Natural killer cell (primary cell): ENCODE measurements at regions not wholly inside any gene's neighbourhood (a gene's known extent, or its start where the extent isn't known, plus 50 kb on each side); places are given as distances from the start of the nearest gene placed in this dataset.

Experiments used
- ATAC-seq, 3 donors: fragments of 150-1000 bp in 2 of 3; fragments of 200-7000 bp in 1 of 3; cut with Tn5 transposase; 1 replicate in 1 of 3; 2 replicates in 2 of 3; pipeline ENCODE4 v1.10.0; 2021; ENCODE audit warnings: mild to moderate bottlenecking in 2 of 3, moderate library complexity in 2 of 3
- DNase-seq, 2 donors: peaks; one replicate each; pipeline versions ENCODE4 v3.0.0 to v3.0.0-alpha.2; 2013 to 2021; ENCODE audit warnings: mixed read lengths in 1 of 2
- H3K27ac ChIP-seq: one replicate; pipeline ENCODE4 v1.5.1; 2013; ENCODE audit warnings: mild to moderate bottlenecking, low read length
- H3K27me3 ChIP-seq: one replicate; pipeline ENCODE4 v1.6.1; 2013; ENCODE audit warnings: low read length; ENCODE audit not compliant: control insufficient read depth, insufficient read depth
- H3K36me3 ChIP-seq: one replicate; pipeline ENCODE4 v1.6.1; 2013; ENCODE audit warnings: low read length; ENCODE audit not compliant: control insufficient read depth, insufficient read depth
- H3K4me1 ChIP-seq: one replicate; pipeline ENCODE4 v1.6.1; 2013; ENCODE audit warnings: low read length; ENCODE audit not compliant: control insufficient read depth, insufficient read depth
- H3K4me3 ChIP-seq: one replicate; pipeline ENCODE4 v1.5.1; 2013; ENCODE audit warnings: low read length
- H3K9me3 ChIP-seq: one replicate; pipeline ENCODE4 v1.6.1; 2013; ENCODE audit warnings: low read length; ENCODE audit not compliant: control insufficient read depth, insufficient read depth
- H3K27ac Mint-ChIP-seq, 2 donors: one replicate each; pipeline ENCODE4 v1.8.0; 2022; ENCODE audit warnings: mild to moderate bottlenecking in 2 of 2, mixed read lengths in 2 of 2, moderate library complexity in 1 of 2
- H3K27me3 Mint-ChIP-seq, 2 donors: one replicate each; pipeline ENCODE4 v1.8.0; 2022; ENCODE audit warnings: low read depth in 2 of 2, mixed read lengths in 2 of 2
- H3K36me3 Mint-ChIP-seq: one replicate; pipeline ENCODE4 v1.8.0; 2022; ENCODE audit warnings: mixed read lengths
- H3K4me1 Mint-ChIP-seq, 2 donors: one replicate each; pipeline ENCODE4 v1.8.0; 2022; ENCODE audit warnings: mixed read lengths in 2 of 2
- H3K4me3 Mint-ChIP-seq: one replicate; pipeline ENCODE4 v1.8.0; 2022; ENCODE audit warnings: mild to moderate bottlenecking, moderate library complexity, mixed read lengths
- H3K9me3 Mint-ChIP-seq, 2 donors: one replicate each; pipeline ENCODE4 v1.8.0; 2022; ENCODE audit warnings: mixed read lengths in 2 of 2
- CTCF ChIP-seq: fragments of 200-600 bp; IDR thresholded peaks from one replicate; pipeline ENCODE4 v1.8.0; 2022; ENCODE audit warnings: antibody characterized with exemption
- WGBS: methylation state at CpG from one replicate; pipeline ENCODE4 v1.1.7; 2013; ENCODE audit warnings: missing lambda C conversion rate; ENCODE audit not compliant: insufficient coverage; 5-methylcytosine and 5-hydroxymethylcytosine counted together
- intact Hi-C: fragments of 100-400 bp; cut with micrococcal nuclease; formaldehyde crosslinking; loops from one replicate; pipeline ENCODE4 v1.14.2; 2022

DNA sequence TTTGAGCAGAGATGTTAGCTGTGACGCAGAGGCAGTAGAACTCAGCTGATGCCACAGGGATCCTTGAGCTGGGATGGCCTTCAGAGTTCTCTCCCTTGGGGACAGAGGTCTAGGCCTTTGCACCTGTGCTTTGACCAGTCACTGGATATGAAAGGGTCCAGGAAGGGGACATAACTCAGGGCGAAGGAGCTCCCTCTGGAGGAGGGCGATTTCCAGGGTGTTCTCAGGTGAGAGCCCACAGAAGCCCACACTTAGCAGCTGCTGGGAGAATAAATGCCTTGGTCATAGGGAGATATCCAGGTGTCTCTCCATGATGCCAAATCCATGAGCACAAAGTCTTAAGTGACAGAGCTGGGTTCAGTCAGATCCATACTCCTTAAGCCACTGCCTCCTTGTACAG is 369.2 kb downstream of the NYAP2 start:
- ATAC-seq (no peak), DNase-seq (no peak)
- Histone ChIP-seq H3K4me3 (no peak overlapping the region), H3K4me1 (no peaks in the 10 kb centered on the region), H3K27me3 (no peaks in the 10 kb centered on the region), H3K9me3 (no peaks in the 10 kb centered on the region), H3K27ac (no peak overlapping the region), H3K36me3 (no peaks in the 10 kb centered on the region)
- TF ChIP-seq CTCF, result no peak
- intact Hi-C loops, result no loop called here
- Mint-ChIP-seq H3K27ac (no peak overlapping the region), H3K4me3 (no peak overlapping the region), H3K27me3 (no peaks in the 10 kb centered on the region), H3K36me3 (no peaks in the 10 kb centered on the region), H3K9me3 (peaks cover 4 to 8% of the 10 kb centered on the region in 2 donors), H3K4me1 (no peaks in the 10 kb centered on the region)
- WGBS, result 83% methylated on average over 3 of the region's 3 CpGs

- 80% methylated on average over 5 of the region's 5 CpGs for WGBS
- H3K27ac ChIP-seq, result no peak overlapping the region
- intact Hi-C loops, result no loop called here
- ATAC-seq (no peak), DNase-seq (no peak)
- no peak overlapping the region for H3K27ac Mint-ChIP-seq
- no peaks in the 10 kb centered on the region for H3K36me3 Mint-ChIP-seq
- H3K4me3 ChIP-seq, result no peak overlapping the region
- H3K27me3 ChIP-seq, result no peaks in the 10 kb centered on the region
- no peak overlapping the region for H3K4me3 Mint-ChIP-seq
- H3K9me3 Mint-ChIP-seq, result peaks cover 4 to 6% of the 10 kb centered on the region in 2 donors
- no peaks in the 10 kb centered on the region for H3K9me3 ChIP-seq
- no peak for TF ChIP-seq CTCF
- H3K27me3 Mint-ChIP-seq, result no peaks in the 10 kb centered on the region
- H3K4me1 Mint-ChIP-seq, result no peaks in the 10 kb centered on the region
- H3K36me3 ChIP-seq, result no peaks in the 10 kb centered on the region
- H3K4me1 ChIP-seq, result no peaks in the 10 kb centered on the region
Measured at GRCh38 chr2:225766431-225766830, 366.9 kb downstream of the NYAP2 start.

DNA sequence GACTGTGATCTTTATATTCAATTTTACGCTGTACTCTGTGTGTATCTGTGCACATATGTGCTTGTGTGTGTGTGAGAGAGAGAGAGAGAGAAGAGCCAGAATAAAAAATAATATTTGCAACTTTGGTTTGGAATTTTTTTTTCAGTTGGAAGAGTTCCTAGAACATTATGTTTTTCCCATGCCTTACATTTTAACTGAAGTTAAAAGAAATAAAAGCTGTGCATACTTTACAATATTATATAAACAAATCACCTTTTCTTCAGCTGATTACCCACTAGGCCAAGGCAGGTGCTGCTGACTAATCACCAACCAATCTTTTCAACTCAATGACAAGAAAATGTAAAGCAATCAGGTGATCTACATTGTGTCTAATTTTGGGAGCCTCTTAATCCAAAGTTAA is 366.3 kb downstream of the NYAP2 start:
- no peak for DNase-seq
- Mint-ChIP-seq H3K9me3 (peaks cover 2 to 4% of the 10 kb centered on the region in 2 donors), H3K36me3 (no peaks in the 10 kb centered on the region), H3K4me1 (no peaks in the 10 kb centered on the region), H3K4me3 (no peak overlapping the region), H3K27ac (no peak overlapping the region), H3K27me3 (no peaks in the 10 kb centered on the region)
- Histone ChIP-seq H3K27ac (no peak overlapping the region), H3K9me3 (no peaks in the 10 kb centered on the region), H3K4me3 (no peak overlapping the region), H3K4me1 (no peaks in the 10 kb centered on the region), H3K27me3 (no peaks in the 10 kb centered on the region), H3K36me3 (no peaks in the 10 kb centered on the region)
- TF ChIP-seq CTCF, result no peak
- intact Hi-C loops, result no loop called here
- ATAC-seq, result no peak
- no CpG with 5 or more reads among the region's 1 CpG for WGBS

- no peak for TF ChIP-seq CTCF
Measured at GRCh38 chr2:225764346-225764745, 364.8 kb downstream of the NYAP2 start.

More at GRCh38 chr2:225764346-225764745, 364.8 kb downstream of the NYAP2 start:
- WGBS, result 95% methylated on average over 5 of the region's 5 CpGs
- Mint-ChIP-seq H3K27ac (no peak overlapping the region), H3K36me3 (no peaks in the 10 kb centered on the region), H3K27me3 (no peaks in the 10 kb centered on the region), H3K9me3 (peaks cover 0 to 7% of the 10 kb centered on the region in 2 donors), H3K4me3 (no peak overlapping the region), H3K4me1 (no peaks in the 10 kb centered on the region)
- Histone ChIP-seq H3K4me1 (no peaks in the 10 kb centered on the region), H3K36me3 (no peaks in the 10 kb centered on the region), H3K9me3 (no peaks in the 10 kb centered on the region), H3K27ac (no peak overlapping the region), H3K4me3 (no peak overlapping the region), H3K27me3 (no peaks in the 10 kb centered on the region)
- DNase-seq, result no peak
- intact Hi-C loops, result no loop called here
- ATAC-seq, result no peak
